Keratinocyte (primary cell): ENCODE measurements at regions not wholly inside any gene's neighbourhood (a gene's known extent, or its start where the extent isn't known, plus 50 kb on each side); places are given as distances from the start of the nearest gene placed in this dataset.

Experiments
- DNase-seq: peaks from one replicate; pipeline ENCODE4 v3.0.0-alpha.2; 2011; ENCODE audit warnings: low read depth, missing footprints, low spot score
- FAIRE-seq: peaks from 2 replicates; lab custom pipeline; 2011; peaks lifted over from hg19 to GRCh38; lab: Jason Lieb, UNC
- H2AFZ ChIP-seq: 2 replicates; pipeline ENCODE4 v1.6.0; 2012; ENCODE audit warnings: low read length, control low read depth, inconsistent platforms; ENCODE audit not compliant: control insufficient read depth
- H3K27ac ChIP-seq: 2 replicates; pipeline ENCODE4 v1.5.1; 2011; ENCODE audit warnings: low read length; ENCODE audit not compliant: control insufficient read depth, insufficient read depth
- H3K27me3 ChIP-seq: 3 replicates; pipeline ENCODE4 v1.6.0; 2011; ENCODE audit warnings: low read length; ENCODE audit not compliant: control insufficient read depth, insufficient read depth; ENCODE audit errors: extremely low read depth
- H3K36me3 ChIP-seq, 2 experiments: 2 replicates in 1 of 2; 3 replicates in 1 of 2; pipeline ENCODE4 v1.5.1; 2011; ENCODE audit warnings: low read length in 2 of 2, mild to moderate bottlenecking in 1 of 2; ENCODE audit not compliant: control insufficient read depth in 2 of 2, insufficient read depth in 2 of 2; ENCODE audit errors: extremely low read depth in 1 of 2
- H3K4me1 ChIP-seq: 3 replicates; pipeline ENCODE4 v1.5.1; 2011; ENCODE audit warnings: low read length; ENCODE audit not compliant: control insufficient read depth, insufficient read depth; ENCODE audit errors: extremely low read depth
- H3K4me2 ChIP-seq: 3 replicates; pipeline ENCODE4 v1.6.0; 2011; ENCODE audit warnings: low read depth, low read length; ENCODE audit not compliant: control insufficient read depth, insufficient read depth; ENCODE audit errors: extremely low read depth
- H3K4me3 ChIP-seq, 3 experiments: fragments of 200-600 bp in 1 of 3; sonication (generic) in 1 of 3; 2 replicates in 2 of 3; 3 replicates in 1 of 3; pipeline ENCODE4 v1.5.1; 2011 to 2016; ENCODE audit warnings: low read length in 3 of 3, mild to moderate bottlenecking in 3 of 3, control low read depth in 2 of 3, inconsistent platforms in 1 of 3, low read depth in 1 of 3, mixed read lengths in 1 of 3, mixed run types in 1 of 3, moderate library complexity in 1 of 3; ENCODE audit not compliant: control insufficient read depth in 2 of 3, insufficient read depth in 2 of 3; ENCODE audit errors: extremely low read depth in 1 of 3
- H3K79me2 ChIP-seq: 2 replicates; pipeline ENCODE4 v1.6.0; 2012; ENCODE audit warnings: low read length; ENCODE audit not compliant: control insufficient read depth, insufficient read depth
- H3K9ac ChIP-seq: 3 replicates; pipeline ENCODE4 v1.6.0; 2011; ENCODE audit warnings: low read length; ENCODE audit not compliant: control insufficient read depth, insufficient read depth; ENCODE audit errors: extremely low read depth
- H3K9me1 ChIP-seq: 3 replicates; pipeline ENCODE4 v1.6.0; 2011; ENCODE audit warnings: low read length; ENCODE audit not compliant: control insufficient read depth, insufficient read depth; ENCODE audit errors: extremely low read depth
- H3K9me3 ChIP-seq: 2 replicates; pipeline ENCODE4 v1.5.1; 2012; ENCODE audit warnings: low read depth, low read length; ENCODE audit not compliant: control insufficient read depth
- H4K20me1 ChIP-seq: 3 replicates; pipeline ENCODE4 v1.6.0; 2011; ENCODE audit warnings: low read length; ENCODE audit not compliant: control insufficient read depth, insufficient read depth; ENCODE audit errors: extremely low read depth
- CTCF ChIP-seq, 3 experiments: IDR thresholded peaks in 1 of 3; conservative IDR thresholded peaks in 1 of 3; optimal IDR thresholded peaks in 1 of 3; 2 replicates in 2 of 3; 3 replicates in 1 of 3; pipeline versions ENCODE3 to v1.5.1; 2011; ENCODE audit warnings: low read length in 3 of 3, mild to moderate bottlenecking in 3 of 3, moderate library complexity in 2 of 3, control low read depth in 1 of 3, inconsistent platforms in 1 of 3; ENCODE audit not compliant: insufficient read depth in 2 of 3; ENCODE audit errors: extremely low read depth in 1 of 3
- EZH2 ChIP-seq: IDR thresholded peaks from one replicate; pipeline ENCODE4 v1.6.1; 2012; ENCODE audit warnings: inconsistent platforms, mild to moderate bottlenecking, low read length, moderate library complexity
- dilution Hi-C: fragments of 300-500 bp; cut with MboI; formaldehyde crosslinking; loops from one replicate; pipeline ENCODE4 v1.7.0; 2020; ENCODE audit warnings: low sequenced_read_pairs; ENCODE audit not compliant: extremely low pct_ligation_motif_present

DNA sequence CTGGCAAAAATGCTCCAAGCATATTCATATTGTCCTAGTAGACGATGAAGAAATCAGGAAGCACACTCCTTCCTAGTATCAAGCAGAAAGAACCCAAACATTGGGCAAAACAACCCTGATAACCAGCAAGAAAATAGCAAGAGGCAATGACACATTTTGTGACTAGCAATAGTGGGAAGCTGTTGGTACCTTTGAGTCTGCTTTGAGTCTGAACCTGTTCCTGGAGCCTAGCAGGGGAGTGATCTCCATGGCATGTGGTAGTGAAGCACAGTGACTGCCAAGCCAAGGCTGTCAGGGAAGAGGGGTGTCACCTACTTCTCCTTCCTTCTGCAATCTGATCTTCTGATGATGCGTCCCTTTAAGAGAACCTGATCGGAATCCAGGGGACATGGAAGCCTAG is 533.9 kb downstream of the VRK1 start:
- DNase-seq = no peak

DNA sequence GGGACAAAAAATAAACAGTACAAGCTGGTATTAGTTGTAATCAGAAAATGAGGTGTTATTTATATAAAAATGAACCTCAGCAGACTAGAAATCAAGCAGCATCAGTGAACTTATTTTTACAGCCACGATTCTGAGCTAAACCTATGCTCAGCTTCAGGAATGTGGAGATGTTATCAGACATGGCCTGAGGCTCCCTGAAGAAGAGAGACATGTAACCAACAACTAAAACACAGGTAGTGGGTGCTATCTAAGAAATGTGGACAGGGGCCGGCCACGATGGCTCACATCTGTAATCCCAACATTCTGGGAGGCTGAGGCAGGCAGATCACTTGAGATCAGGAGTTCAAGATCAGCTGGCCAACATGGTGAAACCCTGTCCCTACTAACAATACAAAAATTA is 534.3 kb downstream of the VRK1 start:
- no peaks in the 10 kb centered on the region for H3K9me1 ChIP-seq
- dilution Hi-C loops = no loop called here
- H3K4me3 ChIP-seq = no peak overlapping the region
- no peaks in the 10 kb centered on the region for H3K36me3 ChIP-seq
- no peak overlapping the region for H3K27ac ChIP-seq
- DNase-seq (no peak), FAIRE-seq (peak; percentile 48)
- H3K4me2 ChIP-seq = no peak overlapping the region
- no peaks in the 10 kb centered on the region for H3K9me3 ChIP-seq
- no peak for TF ChIP-seq EZH2
- no peak for TF ChIP-seq CTCF (optimal IDR thresholded peaks at IDR 0.05 in 1 of 3, IDR thresholded peaks at IDR 0.05 in 1 of 3, conservative IDR thresholded peaks at IDR 0.05 in 1 of 3; ENCODE audit: extremely low read depth in 1 of 3, insufficient read depth in 2 of 3, low read length in 3 of 3)
- no peaks in the 10 kb centered on the region for H3K27me3 ChIP-seq
- no peaks in the 10 kb centered on the region for H3K79me2 ChIP-seq
- H2AFZ ChIP-seq = no peak overlapping the region
- H4K20me1 ChIP-seq = no peaks in the 10 kb centered on the region
- H3K9ac ChIP-seq = no peak overlapping the region
- H3K4me1 ChIP-seq = no peaks in the 10 kb centered on the region

More for the DNA sequence above, 533.9 kb downstream of the VRK1 start:
- Histone ChIP-seq H3K79me2 (no peaks in the 10 kb centered on the region), H3K4me1 (no peaks in the 10 kb centered on the region), H4K20me1 (no peaks in the 10 kb centered on the region), H3K27me3 (no peaks in the 10 kb centered on the region), H3K9me3 (no peaks in the 10 kb centered on the region), H2AFZ (no peak overlapping the region), H3K4me3 (no peak overlapping the region), H3K4me2 (no peak overlapping the region), H3K36me3 (no peaks in the 10 kb centered on the region), H3K9ac (no peak overlapping the region), H3K27ac (no peak overlapping the region), H3K9me1 (no peaks in the 10 kb centered on the region)
- no peak for TF ChIP-seq CTCF (optimal IDR thresholded peaks at IDR 0.05 in 1 of 3, IDR thresholded peaks at IDR 0.05 in 1 of 3, conservative IDR thresholded peaks at IDR 0.05 in 1 of 3; ENCODE audit: extremely low read depth in 1 of 3, insufficient read depth in 2 of 3, low read length in 3 of 3)
- dilution Hi-C loops = no loop called here
- no peak for FAIRE-seq
